HUES64 (cell line): ENCODE measurements at regions not wholly inside any gene's neighbourhood (a gene's known extent, or its start where the extent isn't known, plus 50 kb on each side); places are given as distances from the start of the nearest gene placed in this dataset.

ENCODE experiments used
- H3K27ac ChIP-seq: 2 replicates; pipeline ENCODE4 v1.7.0; 2013; ENCODE audit warnings: low read depth, low read length, inconsistent platforms
- H3K27me3 ChIP-seq: 2 replicates; pipeline ENCODE4 v1.6.1; 2013; ENCODE audit warnings: mild to moderate bottlenecking, low read length; ENCODE audit not compliant: insufficient read depth
- H3K36me3 ChIP-seq: 2 replicates; pipeline ENCODE4 v1.6.1; 2013; ENCODE audit warnings: mild to moderate bottlenecking, low read length; ENCODE audit not compliant: insufficient read depth
- H3K4me1 ChIP-seq: 2 replicates; pipeline ENCODE4 v1.6.1; 2013; ENCODE audit warnings: mild to moderate bottlenecking, low read length, moderate library complexity; ENCODE audit not compliant: insufficient read depth
- H3K4me3 ChIP-seq: 2 replicates; pipeline ENCODE4 v1.5.1; 2013; ENCODE audit warnings: mild to moderate bottlenecking, low read length, moderate library complexity
- H3K9ac ChIP-seq: 2 replicates; pipeline ENCODE4 v1.6.1; 2013; ENCODE audit warnings: mild to moderate bottlenecking, low read depth, low read length
- H3K9me3 ChIP-seq: 2 replicates; pipeline ENCODE4 v1.6.1; 2013; ENCODE audit warnings: low read depth, low read length; ENCODE audit not compliant: insufficient read depth
- WGBS: fragments of 150-250, 120-280 bp; methylation state at CpG from one replicate; pipeline ENCODE4 v1.1.7; 2013; ENCODE audit warnings: missing lambda C conversion rate; 5-methylcytosine and 5-hydroxymethylcytosine counted together

DNA sequence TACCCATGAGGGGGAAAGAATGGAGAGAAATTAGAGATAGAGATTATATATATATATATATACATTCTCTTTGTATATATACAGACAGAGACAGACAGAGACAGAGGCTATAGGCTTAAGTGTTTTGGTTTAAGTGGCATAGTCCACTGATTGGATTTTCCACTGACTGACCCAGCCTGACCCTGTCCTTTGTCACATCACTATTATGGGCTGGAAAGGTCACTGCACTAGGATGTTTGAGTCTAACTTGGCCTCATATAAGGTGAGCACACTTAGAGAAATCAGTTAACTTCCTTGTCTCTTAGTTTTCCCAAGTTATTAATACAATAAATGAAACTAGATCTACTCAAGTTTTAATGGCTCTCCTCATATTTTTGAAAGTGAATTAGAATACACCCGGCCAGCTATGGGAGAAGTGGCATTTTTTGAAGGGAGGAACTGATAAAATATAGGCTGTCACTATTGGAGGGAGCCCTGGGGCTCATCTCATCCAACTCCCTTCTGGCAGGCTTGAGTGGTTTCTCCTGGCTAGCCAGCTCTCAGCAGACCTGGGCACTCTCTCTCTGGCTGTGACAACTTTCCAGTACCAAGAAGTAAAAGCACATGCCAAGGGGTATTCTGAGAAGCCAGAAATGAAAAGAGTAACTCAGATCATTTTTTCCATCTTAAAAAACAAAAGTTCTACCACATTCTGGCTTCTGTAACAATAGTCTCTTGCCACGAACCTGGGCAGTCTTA is 455.6 kb upstream of the ANKRD30A start:
- Histone ChIP-seq H3K9ac (no peak overlapping the region), H3K9me3 (no peaks in the 10 kb centered on the region), H3K27ac (no peak overlapping the region), H3K4me3 (no peak overlapping the region), H3K4me1 (no peaks in the 10 kb centered on the region), H3K27me3 (no peaks in the 10 kb centered on the region), H3K36me3 (no peaks in the 10 kb centered on the region)
- 90% methylated on average over 2 of the region's 2 CpGs for WGBS

DNA sequence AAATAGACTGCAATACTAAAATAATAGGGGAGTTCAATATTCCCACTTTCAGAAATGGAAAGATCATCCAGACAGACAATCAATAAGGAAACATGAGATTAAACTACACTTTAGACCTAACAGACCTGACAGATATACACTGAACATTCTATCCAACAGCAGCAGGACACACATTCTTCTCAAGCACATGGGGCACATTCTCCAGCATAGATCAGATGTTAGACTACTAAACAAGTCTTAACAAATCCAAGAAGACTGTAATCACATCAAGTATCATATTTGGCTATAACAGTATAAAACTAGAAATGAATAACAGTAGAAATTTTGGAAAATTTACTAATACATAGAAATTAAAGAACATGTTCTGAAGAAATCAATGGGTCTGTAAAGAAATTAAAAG is 458.9 kb upstream of the ANKRD30A start:
- no peak overlapping the region for H3K27ac ChIP-seq
- H3K4me1 ChIP-seq: no peaks in the 10 kb centered on the region
- H3K4me3 ChIP-seq: no peak overlapping the region
- no peak overlapping the region for H3K9ac ChIP-seq
- no peaks in the 10 kb centered on the region for H3K9me3 ChIP-seq
- no peaks in the 10 kb centered on the region for H3K27me3 ChIP-seq
- no peaks in the 10 kb centered on the region for H3K36me3 ChIP-seq

- WGBS: 98% methylated on average over 3 of the region's 4 CpGs
These were observed 462.8 kb upstream of the ANKRD30A start for GRCh38 chr10:36662571-36662970.

DNA sequence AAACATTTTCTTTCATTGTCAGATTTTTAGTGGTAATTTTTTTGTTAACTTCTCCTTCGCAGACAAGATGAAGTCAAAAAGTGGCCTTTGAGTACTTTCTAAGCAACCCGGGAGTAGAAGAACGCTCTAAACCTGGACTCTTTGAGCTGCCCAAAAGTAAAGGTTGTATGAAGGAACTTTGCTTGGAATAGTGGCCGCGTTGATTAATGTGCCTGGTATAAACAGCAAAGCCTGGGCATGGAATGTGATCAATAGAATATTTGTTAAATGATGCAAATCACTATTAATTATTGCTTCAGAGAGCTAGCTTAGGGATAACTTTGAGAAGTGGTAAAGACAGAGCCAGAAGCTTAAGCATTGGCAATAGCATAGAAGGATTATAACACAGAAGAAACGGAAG is 475.1 kb upstream of the ANKRD30A start:
- Histone ChIP-seq H3K36me3 (no peaks in the 10 kb centered on the region), H3K9me3 (0 out of 2 replicates have a peak, but pooled peaks cover 4% of the 10 kb centered on the region), H3K27me3 (no peaks in the 10 kb centered on the region), H3K9ac (no peak overlapping the region), H3K4me1 (no peaks in the 10 kb centered on the region), H3K27ac (no peak overlapping the region), H3K4me3 (no peak overlapping the region)
- WGBS: 95% methylated on average over 6 of the region's 6 CpGs

More at GRCh38 chr10:36662571-36662970, 462.8 kb upstream of the ANKRD30A start:
- no peak overlapping the region for H3K27ac ChIP-seq
- H3K4me1 ChIP-seq: no peaks in the 10 kb centered on the region
- H3K4me3 ChIP-seq: no peak overlapping the region
- H3K27me3 ChIP-seq: no peaks in the 10 kb centered on the region
- no peak overlapping the region for H3K9ac ChIP-seq
- H3K36me3 ChIP-seq: no peaks in the 10 kb centered on the region
- no peaks in the 10 kb centered on the region for H3K9me3 ChIP-seq

GRCh38 chr10:36647540-36647939 is 477.9 kb upstream of the ANKRD30A start:
- WGBS: 59% methylated on average over 10 of the region's 10 CpGs
- no peak overlapping the region for H3K9ac ChIP-seq
- H3K4me3 ChIP-seq: no peak overlapping the region
- H3K36me3 ChIP-seq: no peaks in the 10 kb centered on the region
- H3K9me3 ChIP-seq: 0 out of 2 replicates have a peak, but pooled peaks cover 4% of the 10 kb centered on the region
- H3K4me1 ChIP-seq: no peaks in the 10 kb centered on the region
- H3K27me3 ChIP-seq: no peaks in the 10 kb centered on the region
- H3K27ac ChIP-seq: no peak overlapping the region

DNA sequence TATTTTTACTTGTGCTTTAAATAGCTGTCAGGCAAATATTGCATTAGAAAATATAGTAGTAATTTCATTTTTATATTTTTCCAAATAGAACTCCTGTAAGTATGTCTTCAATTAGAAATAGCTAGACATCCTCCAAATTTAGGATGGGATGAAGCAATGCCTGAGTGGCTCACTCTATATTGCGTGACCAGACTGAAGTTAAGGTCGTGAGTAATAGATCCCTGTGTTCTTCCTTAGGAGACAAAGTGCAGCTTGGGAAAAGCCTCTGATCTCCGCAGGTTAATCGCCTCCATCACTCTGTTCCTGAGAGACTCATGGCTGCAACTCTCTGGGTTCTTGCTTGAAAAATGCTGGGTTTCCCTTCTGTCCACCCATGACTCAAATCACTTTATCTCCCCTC is 484.8 kb upstream of the ANKRD30A start:
- Histone ChIP-seq H3K36me3 (no peaks in the 10 kb centered on the region), H3K27me3 (no peaks in the 10 kb centered on the region), H3K4me1 (no peaks in the 10 kb centered on the region)

GRCh38 chr10:36638462-36639155 is 486.8 kb upstream of the ANKRD30A start:
- H3K36me3 ChIP-seq: no peaks in the 10 kb centered on the region
- H3K27me3 ChIP-seq: no peaks in the 10 kb centered on the region
- 90% methylated on average over 3 of the region's 3 CpGs for WGBS
- no peak overlapping the region for H3K4me3 ChIP-seq
- no peak overlapping the region for H3K27ac ChIP-seq
- H3K4me1 ChIP-seq: no peaks in the 10 kb centered on the region
- no peaks in the 10 kb centered on the region for H3K9me3 ChIP-seq
- H3K9ac ChIP-seq: no peak overlapping the region

More for the DNA sequence above, 484.8 kb upstream of the ANKRD30A start:
- Histone ChIP-seq H3K9ac (no peak overlapping the region), H3K27ac (no peak overlapping the region), H3K4me3 (no peak overlapping the region), H3K9me3 (no peaks in the 10 kb centered on the region)
- WGBS: 97% methylated on average over 4 of the region's 4 CpGs

GRCh38 chr10:36636879-36637278 is 488.5 kb upstream of the ANKRD30A start:
- Histone ChIP-seq H3K27ac (no peak overlapping the region), H3K9me3 (no peaks in the 10 kb centered on the region), H3K9ac (no peak overlapping the region), H3K36me3 (no peaks in the 10 kb centered on the region), H3K4me3 (no peak overlapping the region), H3K4me1 (no peaks in the 10 kb centered on the region), H3K27me3 (no peaks in the 10 kb centered on the region)
- 89% methylated on average over 2 of the region's 2 CpGs for WGBS

DNA sequence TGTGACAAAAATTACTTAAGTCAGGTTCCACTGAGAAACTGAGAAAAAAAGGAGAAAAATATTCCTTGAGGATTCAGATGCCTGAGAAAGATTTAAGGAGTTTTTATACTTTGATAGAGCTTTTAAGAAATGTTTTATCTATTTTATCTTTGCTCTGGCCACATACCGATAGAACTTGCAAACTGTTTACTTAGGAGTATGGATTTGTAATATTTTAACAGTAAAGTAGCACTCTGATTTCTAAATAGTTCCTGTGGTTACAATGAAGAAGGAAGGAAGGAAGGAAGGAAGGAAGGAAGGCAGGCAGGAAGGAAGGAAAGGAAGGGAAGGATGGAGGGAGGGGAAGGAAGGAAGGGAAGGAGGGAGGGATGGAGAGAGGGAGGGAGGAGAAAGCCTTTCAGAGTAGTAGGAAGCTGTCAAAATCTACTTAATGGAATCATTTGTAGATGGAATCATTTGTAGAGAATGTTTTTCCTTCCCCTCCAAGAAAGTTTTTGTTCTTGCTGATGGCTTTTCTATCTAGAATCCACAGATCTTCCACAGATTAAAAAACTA is 489.0 kb upstream of the ANKRD30A start:
- no peak overlapping the region for H3K9ac ChIP-seq
- WGBS: 92% methylated on average over 1 of the region's 1 CpG
- no peaks in the 10 kb centered on the region for H3K4me1 ChIP-seq
- H3K27ac ChIP-seq: no peak overlapping the region
- no peaks in the 10 kb centered on the region for H3K9me3 ChIP-seq
- no peaks in the 10 kb centered on the region for H3K27me3 ChIP-seq
- H3K4me3 ChIP-seq: no peak overlapping the region
- H3K36me3 ChIP-seq: no peaks in the 10 kb centered on the region

DNA sequence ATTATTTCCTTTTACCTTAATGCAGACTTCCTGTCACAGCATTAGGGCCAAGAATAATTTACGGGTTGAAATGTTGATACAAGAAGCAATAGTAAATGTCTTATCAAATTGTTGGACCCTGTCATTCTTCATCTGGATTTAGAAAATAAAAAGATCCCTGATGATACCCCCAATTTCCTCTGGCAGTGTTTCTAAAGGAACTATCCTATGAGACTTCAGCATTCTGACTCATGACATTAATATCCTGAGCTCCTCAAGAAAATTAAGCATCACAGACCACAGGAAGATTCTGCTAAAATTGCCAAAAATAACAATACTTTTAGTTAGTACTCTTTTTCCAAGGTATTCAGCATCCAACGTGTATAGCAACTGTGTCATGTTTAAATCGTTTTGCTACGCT is 490.5 kb upstream of the ANKRD30A start:
- WGBS: 93% methylated on average over 4 of the region's 4 CpGs
- H3K36me3 ChIP-seq: no peaks in the 10 kb centered on the region
- no peak overlapping the region for H3K4me3 ChIP-seq

DNA sequence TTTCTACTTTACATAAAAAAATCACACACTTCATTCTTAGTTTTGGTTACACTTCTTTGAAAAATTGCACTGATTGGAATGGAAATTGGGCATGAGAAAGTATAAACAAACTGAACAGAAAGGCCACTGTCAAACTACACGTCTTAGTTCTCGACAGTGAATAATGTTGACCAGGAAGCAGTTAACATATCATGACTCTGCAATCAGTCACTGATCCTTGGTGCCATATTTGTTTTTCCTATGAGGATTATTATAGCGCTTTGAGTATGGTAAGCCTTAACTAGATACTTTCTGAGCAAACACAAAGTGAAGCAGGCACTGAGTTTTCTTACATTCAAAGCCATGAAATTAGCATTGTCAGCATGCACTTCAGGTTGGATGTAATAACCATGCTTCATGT is 495.1 kb upstream of the ANKRD30A start:
- H3K4me3 ChIP-seq: no peak overlapping the region
- no peaks in the 10 kb centered on the region for H3K36me3 ChIP-seq
- 92% methylated on average over 3 of the region's 3 CpGs for WGBS
- no peak overlapping the region for H3K27ac ChIP-seq
- no peak overlapping the region for H3K9ac ChIP-seq
- H3K27me3 ChIP-seq: no peaks in the 10 kb centered on the region
- H3K4me1 ChIP-seq: no peaks in the 10 kb centered on the region
- H3K9me3 ChIP-seq: no peaks in the 10 kb centered on the region

More for the DNA sequence above, 490.5 kb upstream of the ANKRD30A start:
- H3K4me1 ChIP-seq: no peaks in the 10 kb centered on the region
- H3K9me3 ChIP-seq: no peaks in the 10 kb centered on the region
- H3K27me3 ChIP-seq: no peaks in the 10 kb centered on the region
- no peak overlapping the region for H3K27ac ChIP-seq
- no peak overlapping the region for H3K9ac ChIP-seq
